Activated naive CD8-positive, alpha-beta T cell treated with anti-CD3 and anti-CD28 coated beads, Interleukin-2, amount 50 U/mL, for 16 hours (primary cell): ENCODE measurements at regions not wholly inside any gene's neighbourhood (a gene's known extent, or its start where the extent isn't known, plus 50 kb on each side); places are given as distances from the start of the nearest gene placed in this dataset.
"Not testable (repeated sequence)": the region's sequence is repeated elsewhere in the genome, so short reads cannot be mapped to it uniquely, and the experiment has no call there.

Experiments
- DNase-seq: peaks from one replicate; pipeline ENCODE4 v3.0.0-alpha.2; 2020; ENCODE audit warnings: low read depth, low spot score

- no peak for DNase-seq
These were observed 271.5 kb upstream of the CDYL start for GRCh38 chr6:4504700-4505099.

GRCh38 chr6:4503700-4504099 is 272.5 kb upstream of the CDYL start:
- DNase-seq, result no peak

GRCh38 chr6:4496284-4496683 is 279.9 kb upstream of the CDYL start:
- DNase-seq, result no peak

GRCh38 chr6:4491501-4492260 is 284.5 kb upstream of the CDYL start:
- DNase-seq, result no peak

- no peak for DNase-seq
These were observed 286.7 kb upstream of the CDYL start for GRCh38 chr6:4489538-4489937.

- DNase-seq, result no peak
These were observed 287.8 kb upstream of the CDYL start for GRCh38 chr6:4488389-4488788.

- no peak for DNase-seq
These were observed 288.7 kb upstream of the CDYL start for GRCh38 chr6:4487538-4487937.

GRCh38 chr6:4486568-4487315 is 289.5 kb upstream of the CDYL start:
- DNase-seq, result no peak

- DNase-seq, result no peak
These were observed 290.5 kb upstream of the CDYL start for GRCh38 chr6:4485735-4486134.

- no peak for DNase-seq
These were observed 293.7 kb upstream of the CDYL start for GRCh38 chr6:4482461-4482860.

- DNase-seq, result no peak
These were observed 295.1 kb upstream of the CDYL start for GRCh38 chr6:4480788-4481735.

GRCh38 chr6:4478098-4478497 is 298.1 kb upstream of the CDYL start:
- no peak for DNase-seq

- no peak for DNase-seq
These were observed 301.4 kb upstream of the CDYL start for GRCh38 chr6:4474810-4475209.

- DNase-seq, result no peak
These were observed 303.1 kb upstream of the CDYL start for GRCh38 chr6:4472969-4473642.

- DNase-seq, result no peak
These were observed 304.0 kb upstream of the CDYL start for GRCh38 chr6:4472222-4472621.

- DNase-seq, result not testable (repeated sequence)
These were observed 304.7 kb upstream of the CDYL start for GRCh38 chr6:4471515-4471914.

- no peak for DNase-seq
These were observed 305.4 kb upstream of the CDYL start for GRCh38 chr6:4470698-4471210.

- DNase-seq, result no peak
These were observed 309.3 kb upstream of the CDYL start for GRCh38 chr6:4466769-4467480.

GRCh38 chr6:4466261-4466660 is 309.9 kb upstream of the CDYL start:
- DNase-seq, result no peak

GRCh38 chr6:4464638-4465037 is 311.6 kb upstream of the CDYL start:
- no peak for DNase-seq

- DNase-seq, result no peak
These were observed 313.0 kb upstream of the CDYL start for GRCh38 chr6:4463236-4463635.
